ENCODE measurements at regions not wholly inside any gene's neighbourhood (a gene's known extent, or its start where the extent isn't known, plus 50 kb on each side); places are given as distances from the start of the nearest gene placed in this dataset.

DNA sequence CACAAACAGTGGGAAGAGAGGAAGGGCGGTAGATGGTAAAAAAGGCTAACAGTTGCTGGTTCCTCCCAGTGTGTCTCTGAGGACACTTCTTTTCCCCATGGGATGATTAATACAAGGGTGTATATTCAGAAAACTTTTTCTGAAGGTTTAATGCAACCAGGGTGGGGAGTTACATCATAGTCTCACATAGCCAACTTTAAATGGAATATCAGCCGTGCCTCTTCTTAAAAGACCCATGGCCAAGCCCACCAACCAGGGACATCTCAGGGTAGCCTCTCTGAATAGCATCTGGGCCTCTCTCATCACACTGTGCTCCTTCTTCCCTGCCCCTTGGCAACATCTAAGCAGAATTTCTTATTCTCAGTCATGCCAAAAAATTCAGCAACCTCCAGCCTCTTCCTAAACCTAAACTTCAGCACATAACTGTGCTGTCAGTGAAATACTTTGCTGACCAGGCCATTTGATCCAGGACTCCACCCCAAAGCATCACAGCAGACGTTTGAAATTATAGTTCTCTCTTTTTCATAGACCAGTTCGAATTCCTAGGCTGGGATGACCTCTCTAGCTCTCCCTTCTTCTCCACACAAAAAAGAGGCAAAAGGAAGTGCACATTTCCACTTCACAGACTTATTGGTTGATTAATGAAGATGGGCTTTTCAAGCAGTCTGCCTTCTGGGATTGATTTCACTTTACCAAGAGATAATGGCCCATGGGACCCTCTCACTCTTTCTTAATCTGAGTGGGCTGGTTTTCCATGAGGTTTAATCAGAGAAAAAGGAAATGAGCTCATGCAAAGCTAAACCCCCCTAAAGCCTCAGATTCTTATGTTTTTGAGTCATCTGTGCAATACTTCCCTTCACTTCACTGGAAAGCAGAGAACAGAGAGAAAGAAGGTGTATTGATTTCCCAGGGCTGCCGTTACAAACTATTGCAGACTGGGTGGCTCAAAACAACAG lies 85.1 kb upstream of the RAI14 start:
- H3K9ac ChIP-seq, result peak overlapping the region in 4 of 11 experiments; percentile 28 to 52 (median 37); a peak in 6 of 22 replicates
- H3K4me2 ChIP-seq, result peak overlapping the region; percentile 41 to 83 (median 59)
- H3K4me1 ChIP-seq, result peaks cover 14 to 31% (median 22%) of the 10 kb centered on the region in 10 experiments
- no peaks in the 10 kb centered on the region for H3K36me3 ChIP-seq
- peak in 2 of 11 experiments; percentile 21 to 28; a peak in 1 of 22 replicates for TF ChIP-seq Cebpa-rat (IDR thresholded peaks at IDR 0.05)
- H3K27me3 ChIP-seq, result no peaks in the 10 kb centered on the region
- H3K4me3 ChIP-seq, result no peak overlapping the region
- no peaks in the 10 kb centered on the region for H3K9me3 ChIP-seq (replicated peaks in 1 of 11)
- H4K20me1 ChIP-seq, result no peaks in the 10 kb centered on the region
- H3K27ac ChIP-seq, result peak overlapping the region; percentile 4 to 74 (median 52); a peak in 17 of 22 replicates

GRCh38 chr5:34571677-34572041 lies 84.5 kb upstream of the RAI14 start:
- peak overlapping the region in 3 of 11 experiments; percentile 12 to 44 (median 28); a peak in 2 of 22 replicates for H3K9ac ChIP-seq
- no peaks in the 10 kb centered on the region for H3K9me3 ChIP-seq (replicated peaks in 1 of 11)
- H3K36me3 ChIP-seq, result no peaks in the 10 kb centered on the region
- H3K4me3 ChIP-seq, result no peak overlapping the region
- peak overlapping the region; percentile 41 to 83 (median 59) for H3K4me2 ChIP-seq
- H3K4me1 ChIP-seq, result peaks cover 14 to 32% (median 22%) of the 10 kb centered on the region in 10 experiments
- no peak for TF ChIP-seq Cebpa-rat (IDR thresholded peaks at IDR 0.05)
- H3K27me3 ChIP-seq, result no peaks in the 10 kb centered on the region
- H3K27ac ChIP-seq, result peak overlapping the region in 6 of 11 experiments; percentile 26 to 74 (median 54); a peak in 10 of 22 replicates
- H4K20me1 ChIP-seq, result no peaks in the 10 kb centered on the region

- 0 out of 22 replicates have a peak, but pooled peaks cover 0 to 5% (median 0%) of the 10 kb centered on the region in 11 experiments for H3K36me3 ChIP-seq
- H3K4me2 ChIP-seq, result no peak overlapping the region
- peaks cover 14 to 37% (median 23%) of the 10 kb centered on the region in 10 experiments for H3K4me1 ChIP-seq
- no peak overlapping the region for H3K9ac ChIP-seq
- TF ChIP-seq Cebpa-rat (IDR thresholded peaks at IDR 0.05), result no peak
- no peaks in the 10 kb centered on the region for H3K27me3 ChIP-seq
- peaks cover 0 to 20% (median 11%) of the 10 kb centered on the region in 11 experiments; a peak in 14 of 22 replicates for H3K9me3 ChIP-seq (replicated peaks in 1 of 11)
- H3K27ac ChIP-seq, result no peak overlapping the region
- no peaks in the 10 kb centered on the region for H4K20me1 ChIP-seq
- H3K4me3 ChIP-seq, result no peak overlapping the region
Measured at GRCh38 chr5:34574936-34575467, 81.1 kb upstream of the RAI14 start.

DNA sequence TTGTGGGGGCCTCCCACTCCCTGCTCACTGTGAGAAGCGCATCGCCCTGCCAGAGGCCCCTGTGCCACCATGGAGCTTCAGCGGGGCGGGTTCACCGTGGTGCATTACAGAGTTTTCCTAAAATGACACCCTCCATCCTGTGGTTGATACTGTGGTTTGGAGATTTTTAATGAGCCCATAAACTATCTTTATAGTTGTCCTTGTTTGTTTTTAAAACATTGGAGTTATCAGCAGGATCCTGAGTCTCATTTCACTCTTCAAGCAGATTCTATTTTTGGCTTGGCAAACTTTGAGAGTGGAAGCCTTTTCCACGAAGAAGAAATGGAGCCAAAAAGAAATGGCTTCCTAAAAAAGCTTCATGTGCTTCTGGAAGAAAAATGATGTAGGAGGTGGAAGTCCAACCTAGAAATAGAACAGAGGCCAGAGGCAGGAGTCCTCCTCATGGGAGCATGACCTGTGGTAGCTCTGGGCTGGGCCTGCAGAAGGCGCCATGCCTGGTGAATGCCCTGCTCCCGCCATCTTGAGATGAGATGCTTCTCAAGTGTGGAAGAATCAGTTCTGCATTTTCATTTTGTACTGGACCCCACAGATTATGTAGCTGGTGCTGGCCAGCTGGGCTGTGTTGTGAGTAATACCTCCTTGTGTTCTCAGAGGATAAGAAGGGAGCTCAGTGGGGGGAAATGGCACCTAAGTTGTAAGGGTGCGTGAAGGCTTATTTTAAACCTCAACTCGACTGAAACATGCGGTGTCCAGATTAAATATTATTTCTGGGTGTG lies 79.0 kb upstream of the RAI14 start:
- peaks cover 0 to 20% (median 11%) of the 10 kb centered on the region in 11 experiments; a peak in 14 of 22 replicates for H3K9me3 ChIP-seq (replicated peaks in 1 of 11)
- H3K27me3 ChIP-seq, result no peaks in the 10 kb centered on the region
- no peak overlapping the region for H3K27ac ChIP-seq
- H3K9ac ChIP-seq, result no peak overlapping the region
- no peak overlapping the region for H3K4me3 ChIP-seq
- TF ChIP-seq Cebpa-rat (IDR thresholded peaks at IDR 0.05), result no peak
- 0 out of 22 replicates have a peak, but pooled peaks cover 0 to 5% (median 0%) of the 10 kb centered on the region in 11 experiments for H3K36me3 ChIP-seq
- H4K20me1 ChIP-seq, result no peaks in the 10 kb centered on the region
- H3K4me2 ChIP-seq, result no peak overlapping the region
- H3K4me1 ChIP-seq, result peaks cover 0 to 25% (median 2%) of the 10 kb centered on the region in 10 experiments; a peak in 14 of 20 replicates

GRCh38 chr5:34578962-34579361 lies 77.2 kb upstream of the RAI14 start:
- Histone ChIP-seq H3K27ac (no peak overlapping the region), H3K27me3 (no peaks in the 10 kb centered on the region), H3K4me3 (no peak overlapping the region), H3K4me1 (peaks cover 0 to 36% (median 17%) of the 10 kb centered on the region in 10 experiments; a peak in 14 of 20 replicates), H4K20me1 (no peaks in the 10 kb centered on the region), H3K9me3 (replicated peaks in 1 of 11) (peaks cover 0 to 20% (median 11%) of the 10 kb centered on the region in 11 experiments; a peak in 14 of 22 replicates), H3K36me3 (0 out of 22 replicates have a peak, but pooled peaks cover 0 to 5% (median 0%) of the 10 kb centered on the region in 11 experiments), H3K9ac (no peak overlapping the region), H3K4me2 (no peak overlapping the region)
- no peak for TF ChIP-seq Cebpa-rat (IDR thresholded peaks at IDR 0.05)

GRCh38 chr5:34580983-34581382 lies 75.1 kb upstream of the RAI14 start:
- Histone ChIP-seq H3K4me1 (peaks cover 0 to 57% (median 35%) of the 10 kb centered on the region in 10 experiments; a peak in 15 of 20 replicates), H3K4me2 (no peak overlapping the region), H3K27ac (peak overlapping the region in 1 of 11 experiments; percentile 5; a peak in 1 of 22 replicates)

DNA sequence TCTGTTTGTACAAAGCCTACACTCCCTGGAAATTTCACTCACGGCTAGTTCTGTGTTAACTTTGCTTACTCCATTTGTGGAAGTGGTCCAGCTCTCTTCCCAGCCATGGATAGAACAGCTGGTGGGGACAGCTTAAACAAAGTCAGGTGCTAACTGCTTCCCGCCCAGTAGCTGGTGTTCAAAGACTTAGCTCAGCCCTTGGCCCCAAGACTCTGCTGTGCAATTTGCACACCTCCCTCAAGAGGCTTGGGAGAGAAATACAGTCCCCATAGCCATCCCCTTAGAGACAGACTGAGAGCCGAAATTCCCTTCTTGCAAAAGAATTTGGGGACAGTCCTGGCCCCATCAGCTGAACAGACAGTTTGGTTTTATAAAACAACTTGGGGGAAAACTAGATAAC lies 73.8 kb upstream of the RAI14 start:
- Histone ChIP-seq H3K27me3 (no peaks in the 10 kb centered on the region), H4K20me1 (no peaks in the 10 kb centered on the region), H3K9ac (peak overlapping the region in 2 of 11 experiments; percentile 51 to 74; a peak in 6 of 22 replicates), H3K27ac (peak overlapping the region in 6 of 11 experiments; percentile 16 to 97 (median 84); a peak in 12 of 22 replicates), H3K36me3 (0 out of 22 replicates have a peak, but pooled peaks cover 0 to 5% (median 0%) of the 10 kb centered on the region in 11 experiments), H3K9me3 (replicated peaks in 1 of 11) (peaks cover 0 to 20% (median 11%) of the 10 kb centered on the region in 11 experiments; a peak in 14 of 22 replicates), H3K4me1 (peaks cover 0 to 62% (median 48%) of the 10 kb centered on the region in 10 experiments; a peak in 15 of 20 replicates), H3K4me2 (peak overlapping the region in 5 of 11 experiments; percentile 57 to 80 (median 78); a peak in 12 of 22 replicates), H3K4me3 (no peak overlapping the region)
- no peak for TF ChIP-seq Cebpa-rat (IDR thresholded peaks at IDR 0.05)

More at GRCh38 chr5:34580983-34581382, 75.1 kb upstream of the RAI14 start:
- Histone ChIP-seq H3K9ac (no peak overlapping the region), H3K36me3 (0 out of 22 replicates have a peak, but pooled peaks cover 0 to 5% (median 0%) of the 10 kb centered on the region in 11 experiments), H3K4me3 (no peak overlapping the region), H4K20me1 (no peaks in the 10 kb centered on the region), H3K9me3 (replicated peaks in 1 of 11) (peaks cover 0 to 20% (median 11%) of the 10 kb centered on the region in 11 experiments; a peak in 14 of 22 replicates), H3K27me3 (no peaks in the 10 kb centered on the region)
- no peak for TF ChIP-seq Cebpa-rat (IDR thresholded peaks at IDR 0.05)

- peaks cover 0 to 18% (median 11%) of the 10 kb centered on the region in 11 experiments; a peak in 14 of 22 replicates for H3K9me3 ChIP-seq (replicated peaks in 1 of 11)
- no peak for TF ChIP-seq Cebpa-rat (IDR thresholded peaks at IDR 0.05)
- peaks cover 0 to 70% (median 54%) of the 10 kb centered on the region in 10 experiments; a peak in 15 of 20 replicates for H3K4me1 ChIP-seq
- H3K9ac ChIP-seq, result peak overlapping the region in 5 of 11 experiments; percentile 15 to 74 (median 20); a peak in 7 of 22 replicates
- H3K4me3 ChIP-seq, result no peak overlapping the region
- H3K4me2 ChIP-seq, result peak overlapping the region in 8 of 11 experiments; percentile 2 to 80 (median 61); a peak in 14 of 22 replicates
- H3K27ac ChIP-seq, result peak overlapping the region in 8 of 11 experiments; percentile 16 to 97 (median 76); a peak in 14 of 22 replicates
- H3K27me3 ChIP-seq, result no peaks in the 10 kb centered on the region
- H4K20me1 ChIP-seq, result no peaks in the 10 kb centered on the region
- 0 out of 22 replicates have a peak, but pooled peaks cover 0 to 5% (median 0%) of the 10 kb centered on the region in 11 experiments for H3K36me3 ChIP-seq
Measured at GRCh38 chr5:34583167-34583566, 73.0 kb upstream of the RAI14 start.

All from BLaER1 treated with 17β-estradiol and CSF1 and Interleukin-3, amounts not matched to agents 10 nM and 100 nM (cell line).